OCI-LY1 (cell line): ENCODE measurements at regions not wholly inside any gene's neighbourhood (a gene's known extent, or its start where the extent isn't known, plus 50 kb on each side); places are given as distances from the start of the nearest gene placed in this dataset.

Experiments used
- H2AFZ ChIP-seq: fragments of 200-600 bp; sonication (generic), shearing (Covaris generic); 2 replicates; pipeline ENCODE4 v1.6.0; 2014; ENCODE audit warnings: antibody characterized with exemption, mild to moderate bottlenecking, low read length
- H3F3A ChIP-seq: fragments of 200-600 bp; sonication (generic), shearing (Covaris generic); 2 replicates; pipeline ENCODE4 v1.6.0; 2014; ENCODE audit warnings: mild to moderate bottlenecking, antibody characterized with exemption, low read length, moderate library complexity; ENCODE audit not compliant: insufficient read depth
- H3K27ac ChIP-seq: fragments of 200-600 bp; sonication (generic); 2 replicates; pipeline ENCODE4 v1.5.1; 2014; ENCODE audit warnings: low read length, mixed run types, mild to moderate bottlenecking, low read depth; ENCODE audit not compliant: poor library complexity, severe bottlenecking
- H3K27me3 ChIP-seq: fragments of 200-600 bp; sonication (generic); 2 replicates; pipeline ENCODE4 v1.6.0; 2014; ENCODE audit warnings: antibody characterized with exemption, mild to moderate bottlenecking, low read length, moderate library complexity; ENCODE audit not compliant: insufficient read depth
- H3K36me3 ChIP-seq: fragments of 200-600 bp; sonication (generic); 2 replicates; pipeline ENCODE4 v1.6.1; 2014; ENCODE audit warnings: mild to moderate bottlenecking, antibody characterized with exemption, low read length, moderate library complexity, mixed read lengths; ENCODE audit not compliant: insufficient read depth
- H3K4me1 ChIP-seq: fragments of 200-600 bp; sonication (generic); 2 replicates; pipeline ENCODE4 v1.5.1; 2014; ENCODE audit warnings: mild to moderate bottlenecking, low read length, moderate library complexity; ENCODE audit not compliant: insufficient read depth, severe bottlenecking
- H3K4me2 ChIP-seq: fragments of 200-600 bp; sonication (generic), shearing (Covaris generic); 2 replicates; pipeline ENCODE4 v1.6.1; 2014; ENCODE audit warnings: low read length
- H3K4me3 ChIP-seq: fragments of 200-600 bp; sonication (generic); 2 replicates; pipeline ENCODE4 v1.5.1; 2014; ENCODE audit warnings: low read length, low read depth, mild to moderate bottlenecking, mixed read lengths; ENCODE audit not compliant: poor library complexity, severe bottlenecking
- H3K79me2 ChIP-seq: fragments of 200-600 bp; shearing (Covaris generic); 2 replicates; pipeline ENCODE4 v1.6.1; 2016; ENCODE audit warnings: mixed run types, low read length, mixed read lengths; ENCODE audit not compliant: insufficient read depth
- H3K9ac ChIP-seq: fragments of 200-600 bp; sonication (generic), shearing (Covaris generic); 2 replicates; pipeline ENCODE4 v1.6.1; 2014; ENCODE audit warnings: mild to moderate bottlenecking, low read length, mixed read lengths
- H3K9me2 ChIP-seq: fragments of 200-600 bp; sonication (generic), shearing (Covaris generic); 2 replicates; pipeline ENCODE4 v1.6.1; 2014; ENCODE audit warnings: low read depth, mild to moderate bottlenecking, low read length, mixed read lengths
- H3K9me3 ChIP-seq: fragments of 200-600 bp; shearing (Covaris generic); 2 replicates; pipeline ENCODE4 v1.6.1; 2014; ENCODE audit warnings: low read length, mixed read lengths
- H4K20me1 ChIP-seq: fragments of 200-600 bp; sonication (generic), shearing (Covaris generic); 2 replicates; pipeline ENCODE4 v1.6.0; 2016; ENCODE audit warnings: mild to moderate bottlenecking, low read length; ENCODE audit not compliant: insufficient read depth
- EZH2 ChIP-seq: fragments of 200-600 bp; sonication (generic), shearing (Covaris generic); IDR thresholded peaks from 2 replicates; pipeline ENCODE4 v1.8.0; 2017; ENCODE audit warnings: borderline replicate concordance, mixed run types, mild to moderate bottlenecking, antibody characterized with exemption, low read length, moderate library complexity, mixed read lengths
- TF ChIP-seq, protein P1 (sequence below): fragments of 200-600 bp; sonication (generic), shearing (Covaris generic); IDR thresholded peaks from 2 replicates; pipeline ENCODE4 v1.5.1; 2017; ENCODE audit warnings: mild to moderate bottlenecking, antibody characterized with exemption, low read length, moderate library complexity, mixed read lengths

DNA sequence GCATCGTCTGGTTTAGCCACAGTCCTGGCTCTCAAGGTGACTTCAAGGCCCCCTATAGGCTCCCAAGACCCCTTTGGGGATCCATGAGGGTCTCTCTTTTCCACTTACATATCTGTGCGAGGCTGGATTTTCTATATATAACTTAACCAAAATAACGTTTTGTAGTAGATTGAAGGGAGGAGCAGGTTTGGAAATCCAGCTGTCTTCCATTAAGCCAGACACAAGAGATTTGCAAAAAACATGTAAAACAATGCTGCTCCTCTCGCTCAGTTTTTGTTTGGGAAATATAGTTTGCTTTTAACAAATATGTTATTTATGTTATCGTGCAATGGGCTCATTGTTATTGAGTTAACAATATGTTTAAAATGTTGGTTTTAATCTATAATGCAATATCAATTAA, 811.2 kb downstream of the TYW1 start:
- TF ChIP-seq EZH2 = no peak
- TF ChIP-seq, protein P1, sequence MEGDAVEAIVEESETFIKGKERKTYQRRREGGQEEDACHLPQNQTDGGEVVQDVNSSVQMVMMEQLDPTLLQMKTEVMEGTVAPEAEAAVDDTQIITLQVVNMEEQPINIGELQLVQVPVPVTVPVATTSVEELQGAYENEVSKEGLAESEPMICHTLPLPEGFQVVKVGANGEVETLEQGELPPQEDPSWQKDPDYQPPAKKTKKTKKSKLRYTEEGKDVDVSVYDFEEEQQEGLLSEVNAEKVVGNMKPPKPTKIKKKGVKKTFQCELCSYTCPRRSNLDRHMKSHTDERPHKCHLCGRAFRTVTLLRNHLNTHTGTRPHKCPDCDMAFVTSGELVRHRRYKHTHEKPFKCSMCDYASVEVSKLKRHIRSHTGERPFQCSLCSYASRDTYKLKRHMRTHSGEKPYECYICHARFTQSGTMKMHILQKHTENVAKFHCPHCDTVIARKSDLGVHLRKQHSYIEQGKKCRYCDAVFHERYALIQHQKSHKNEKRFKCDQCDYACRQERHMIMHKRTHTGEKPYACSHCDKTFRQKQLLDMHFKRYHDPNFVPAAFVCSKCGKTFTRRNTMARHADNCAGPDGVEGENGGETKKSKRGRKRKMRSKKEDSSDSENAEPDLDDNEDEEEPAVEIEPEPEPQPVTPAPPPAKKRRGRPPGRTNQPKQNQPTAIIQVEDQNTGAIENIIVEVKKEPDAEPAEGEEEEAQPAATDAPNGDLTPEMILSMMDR = no peak
- H3K9me2 ChIP-seq = no peaks in the 10 kb centered on the region
- H3K27me3 ChIP-seq = no peaks in the 10 kb centered on the region
- H3K4me2 ChIP-seq = no peak overlapping the region
- no peaks in the 10 kb centered on the region for H3F3A ChIP-seq
- no peaks in the 10 kb centered on the region for H3K9me3 ChIP-seq
- H3K4me3 ChIP-seq = no peak overlapping the region
- H4K20me1 ChIP-seq = no peaks in the 10 kb centered on the region
- H3K36me3 ChIP-seq = no peaks in the 10 kb centered on the region
- H3K9ac ChIP-seq = no peak overlapping the region
- H2AFZ ChIP-seq = no peak overlapping the region
- no peaks in the 10 kb centered on the region for H3K79me2 ChIP-seq
- no peaks in the 10 kb centered on the region for H3K4me1 ChIP-seq
- H3K27ac ChIP-seq = no peak overlapping the region

DNA sequence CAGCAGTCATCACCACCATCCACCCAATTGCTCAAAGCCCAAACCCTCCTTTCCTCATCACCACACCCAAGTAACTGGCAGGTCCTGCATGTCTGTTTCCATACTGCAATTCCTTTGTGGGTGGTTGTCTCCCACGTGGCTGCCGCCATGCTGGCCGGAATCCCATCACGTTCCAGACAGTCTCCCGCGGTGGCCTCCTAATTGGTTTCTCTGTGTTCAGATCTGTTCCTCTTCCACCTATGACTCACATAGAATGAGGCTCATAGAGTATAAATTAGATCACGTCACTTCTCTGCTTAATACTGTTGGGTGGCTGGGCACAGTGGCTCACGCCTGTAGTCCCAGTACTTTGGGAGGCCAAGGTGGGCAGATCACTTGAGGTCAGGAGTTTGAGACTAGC, 813.0 kb downstream of the TYW1 start:
- Histone ChIP-seq H3K4me3 (no peak overlapping the region), H3K27me3 (no peaks in the 10 kb centered on the region), H3K9me2 (no peaks in the 10 kb centered on the region), H3K4me2 (no peak overlapping the region), H3K4me1 (no peaks in the 10 kb centered on the region), H3K36me3 (no peaks in the 10 kb centered on the region), H3K79me2 (no peaks in the 10 kb centered on the region), H3K9me3 (no peaks in the 10 kb centered on the region), H2AFZ (no peak overlapping the region), H3F3A (no peaks in the 10 kb centered on the region), H3K9ac (no peak overlapping the region), H4K20me1 (no peaks in the 10 kb centered on the region), H3K27ac (no peak overlapping the region)
- no peak for TF ChIP-seq EZH2
- TF ChIP-seq, protein P1 = no peak

DNA sequence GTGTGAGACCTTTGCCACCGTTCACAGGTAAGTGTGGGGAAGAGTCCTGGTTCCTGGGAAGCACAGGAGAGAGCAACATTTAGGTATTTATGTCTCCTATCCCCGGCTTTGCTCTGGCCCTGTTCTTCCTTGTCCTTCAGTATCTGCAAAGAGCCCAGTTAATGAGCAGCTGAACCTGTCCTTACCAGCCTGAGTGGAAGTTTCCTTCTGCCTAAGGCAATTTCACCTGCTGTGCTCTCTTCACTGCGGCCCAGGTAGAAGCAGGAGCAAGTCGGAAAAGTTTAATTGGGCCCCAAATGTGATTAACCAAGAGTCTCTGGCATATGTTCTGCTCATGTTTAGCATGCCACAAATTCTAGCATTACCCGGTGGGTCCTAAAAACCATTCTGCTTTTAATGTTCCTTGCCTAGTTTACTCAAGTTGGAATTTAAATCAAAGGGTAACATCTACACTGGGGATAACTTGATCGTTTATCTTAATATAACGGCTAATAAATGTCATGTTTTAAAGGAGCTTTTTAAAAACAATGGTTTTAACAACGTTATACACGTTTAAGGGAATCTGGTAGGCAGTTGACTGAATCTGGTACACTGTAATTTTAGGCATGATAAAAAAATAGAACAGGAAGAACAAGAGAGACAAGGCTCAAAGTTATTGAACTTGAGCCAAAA, 817.1 kb downstream of the TYW1 start:
- Histone ChIP-seq H4K20me1 (no peaks in the 10 kb centered on the region), H2AFZ (no peak overlapping the region), H3K9me2 (no peaks in the 10 kb centered on the region), H3F3A (no peaks in the 10 kb centered on the region), H3K9me3 (no peaks in the 10 kb centered on the region), H3K27me3 (no peaks in the 10 kb centered on the region), H3K79me2 (no peaks in the 10 kb centered on the region), H3K4me2 (no peak overlapping the region), H3K4me3 (no peak overlapping the region), H3K27ac (no peak overlapping the region), H3K4me1 (no peaks in the 10 kb centered on the region), H3K36me3 (no peaks in the 10 kb centered on the region), H3K9ac (no peak overlapping the region)
- TF ChIP-seq, protein P1 = no peak
- TF ChIP-seq EZH2 = no peak
